LoVo (cell line): ENCODE measurements at regions not wholly inside any gene's neighbourhood (a gene's known extent, or its start where the extent isn't known, plus 50 kb on each side); places are given as distances from the start of the nearest gene placed in this dataset.

Experiments
- DNase-seq: peaks from one replicate; pipeline ENCODE4 v3.0.0-alpha.2; 2016; ENCODE audit warnings: low spot score

- DNase-seq = no peak
Measured at GRCh38 chr9:14962193-14962882, 52.1 kb upstream of the FREM1 start.

DNA sequence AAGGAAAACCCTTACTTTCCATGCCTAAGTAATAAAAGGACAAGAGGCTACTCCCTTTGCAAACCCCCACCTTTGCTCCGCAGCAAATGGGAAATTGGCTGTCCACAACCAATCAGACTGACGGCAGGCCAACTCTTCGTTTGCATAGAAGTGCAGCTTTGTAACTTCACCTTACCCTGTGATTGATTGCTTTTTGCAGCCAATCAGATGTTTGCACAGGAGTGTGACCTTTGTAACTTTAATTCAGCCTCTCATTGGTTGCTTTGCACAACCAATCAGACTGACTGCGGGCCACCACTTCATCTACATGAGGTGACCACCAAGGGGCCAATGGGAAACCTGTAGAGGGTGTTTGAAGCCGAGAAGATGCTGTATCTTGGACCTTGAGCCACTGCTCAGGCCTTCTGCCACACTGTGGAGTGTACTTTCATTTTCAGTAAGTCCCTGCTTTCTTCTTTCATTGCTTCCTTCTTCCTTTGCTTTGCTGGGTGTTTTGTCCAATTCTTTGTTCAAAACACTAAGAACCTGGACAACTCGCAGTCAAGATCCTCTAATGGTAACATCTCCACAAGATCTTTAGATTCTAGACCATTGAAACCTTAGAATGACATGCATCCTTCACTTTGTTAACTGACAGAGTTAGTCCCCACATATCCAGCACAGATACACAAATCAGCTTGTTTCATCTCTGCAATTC, 51.3 kb upstream of the FREM1 start:
- peak; percentile 13 for DNase-seq

- DNase-seq = no peak
Measured at GRCh38 chr9:14960881-14961280, 50.7 kb upstream of the FREM1 start.
